Epithelial cell of proximal tubule (primary cell): ENCODE measurements at regions not wholly inside any gene's neighbourhood (a gene's known extent, or its start where the extent isn't known, plus 50 kb on each side); places are given as distances from the start of the nearest gene placed in this dataset.
"Not testable (repeated sequence)": the region's sequence is repeated elsewhere in the genome, so short reads cannot be mapped to it uniquely, and the experiment has no call there.

Source experiments
- DNase-seq: peaks from one replicate; pipeline ENCODE4 v3.0.0-alpha.2; 2011; ENCODE audit warnings: low read depth
- H3K4me3 ChIP-seq: 2 replicates; pipeline ENCODE4 v1.5.1; 2011; ENCODE audit warnings: low read depth, mild to moderate bottlenecking, low read length
- CTCF ChIP-seq: conservative IDR thresholded peaks from 2 replicates; pipeline ENCODE4 v1.5.1; 2012; ENCODE audit warnings: low read depth, mild to moderate bottlenecking, low read length

DNA sequence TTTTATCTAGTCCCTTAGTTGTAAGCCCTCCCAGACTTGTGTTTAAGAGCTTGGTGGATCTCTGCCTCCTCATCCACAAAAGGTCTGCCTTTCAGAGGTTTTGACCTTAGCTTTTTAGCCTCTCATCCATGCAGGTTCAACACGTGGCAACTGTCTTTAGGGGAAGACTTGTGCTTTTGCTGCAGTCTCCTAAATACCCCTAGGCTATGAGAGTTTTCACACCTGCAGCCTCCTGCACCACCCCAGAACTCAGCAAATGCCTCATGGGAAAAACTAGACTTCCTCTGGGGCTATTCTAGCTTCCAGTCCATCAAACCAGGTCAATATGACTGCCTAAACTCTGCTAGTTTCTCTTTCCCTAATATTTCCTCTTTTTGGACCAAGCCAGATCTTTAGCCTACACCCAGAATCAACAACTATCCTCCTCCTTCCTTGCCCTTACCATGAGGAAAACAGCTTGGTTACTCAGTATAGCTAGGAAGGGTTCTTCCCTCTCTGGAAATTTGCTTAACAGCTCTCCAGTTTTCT lies 132.3 kb upstream of the RIOK3 start:
- TF ChIP-seq CTCF = no peak

DNA sequence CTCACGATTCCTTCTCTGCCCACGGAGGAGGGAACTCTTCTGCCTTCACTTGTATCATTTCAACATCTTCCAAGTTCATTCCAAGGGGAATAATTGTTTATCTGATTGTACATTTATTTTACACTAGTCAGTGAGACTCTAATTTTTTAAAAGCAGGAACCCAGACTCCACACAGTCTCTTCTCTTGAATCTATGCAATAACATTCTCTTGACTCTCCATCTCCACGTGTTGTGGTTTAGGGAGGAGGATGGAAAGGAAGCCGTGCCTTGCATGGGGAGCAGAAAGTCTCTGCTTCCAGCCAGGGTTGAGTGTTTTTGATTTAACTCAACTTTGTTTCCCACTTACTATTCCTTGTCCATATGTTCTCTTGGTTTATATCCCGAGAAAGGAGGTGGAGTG lies 131.1 kb upstream of the RIOK3 start:
- no peak overlapping the region for H3K4me3 ChIP-seq
- no peak for TF ChIP-seq CTCF
- no peak for DNase-seq

More for the DNA sequence above, 132.3 kb upstream of the RIOK3 start:
- no peak for DNase-seq
- no peak overlapping the region for H3K4me3 ChIP-seq

DNA sequence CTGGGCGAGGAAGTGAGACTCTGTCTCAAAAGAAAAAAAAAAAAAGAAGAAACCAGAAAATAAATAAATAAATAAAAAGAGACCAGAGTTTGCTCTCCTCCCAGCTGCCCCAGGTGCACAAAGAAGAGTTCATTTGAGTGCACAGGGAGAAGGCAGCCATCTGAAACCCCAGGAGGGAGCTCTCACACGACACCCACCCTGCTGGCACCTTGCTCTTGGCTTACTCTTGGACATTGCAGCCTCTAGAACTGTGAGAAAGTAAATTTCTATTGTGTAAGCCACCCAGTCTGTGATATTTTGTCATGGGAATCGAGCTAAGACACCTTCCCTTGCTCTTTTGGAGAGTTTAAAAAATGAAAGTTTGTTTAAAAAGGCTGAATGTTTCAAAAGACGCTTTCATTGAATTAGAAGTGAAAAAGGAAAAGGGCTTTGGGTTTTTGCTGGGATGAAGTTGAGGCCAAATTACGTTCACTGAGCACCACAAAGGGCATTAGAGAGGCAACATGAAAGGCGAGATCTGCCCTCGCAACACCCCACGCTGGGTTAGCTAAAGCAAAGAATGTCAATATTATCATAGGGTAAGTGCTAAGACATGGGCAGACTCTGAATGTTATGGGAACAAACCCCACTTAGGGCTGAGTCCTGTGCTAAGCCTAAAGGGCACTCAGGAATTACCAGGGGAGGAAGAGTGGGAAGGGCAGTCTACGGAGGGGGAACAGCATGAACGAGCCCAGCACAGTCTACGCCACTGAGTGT lies 128.9 kb upstream of the RIOK3 start:
- H3K4me3 ChIP-seq = no peak overlapping the region
- TF ChIP-seq CTCF = no peak
- no peak for DNase-seq

GRCh38 chr18:23324861-23325260 lies 128.2 kb upstream of the RIOK3 start:
- no peak for TF ChIP-seq CTCF

DNA sequence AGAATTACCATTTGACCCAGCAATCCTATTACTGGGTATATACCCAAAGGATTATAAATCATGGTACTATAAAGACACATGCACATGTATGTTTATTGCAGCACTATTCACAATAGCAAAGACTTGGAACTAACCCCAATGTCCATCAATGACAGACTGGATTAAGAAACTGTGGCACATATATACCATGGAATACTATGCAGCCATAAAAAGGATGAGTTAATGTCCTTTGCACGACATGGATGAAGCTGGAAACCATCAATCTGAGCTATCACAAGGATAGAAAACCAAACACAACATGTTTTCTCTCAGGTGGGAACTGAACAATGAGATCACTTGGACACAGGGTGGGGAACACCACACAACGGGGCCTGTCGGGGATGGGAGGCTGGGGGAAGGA lies 123.4 kb upstream of the RIOK3 start:
- H3K4me3 ChIP-seq, DNase-seq: not testable (repeated sequence)

More at GRCh38 chr18:23324861-23325260, 128.2 kb upstream of the RIOK3 start:
- DNase-seq = no peak
- no peak overlapping the region for H3K4me3 ChIP-seq

- H3K4me3 ChIP-seq = no peak overlapping the region
- no peak for TF ChIP-seq CTCF
- no peak for DNase-seq
Observed at GRCh38 chr18:23330423-23330822, 122.7 kb upstream of the RIOK3 start.

GRCh38 chr18:23331091-23331920 lies 121.8 kb upstream of the RIOK3 start:
- TF ChIP-seq CTCF = no peak
- no peak overlapping the region for H3K4me3 ChIP-seq
- no peak for DNase-seq
